ENCODE measurements at regions not wholly inside any gene's neighbourhood (a gene's known extent, or its start where the extent isn't known, plus 50 kb on each side); places are given as distances from the start of the nearest gene placed in this dataset.

DNA sequence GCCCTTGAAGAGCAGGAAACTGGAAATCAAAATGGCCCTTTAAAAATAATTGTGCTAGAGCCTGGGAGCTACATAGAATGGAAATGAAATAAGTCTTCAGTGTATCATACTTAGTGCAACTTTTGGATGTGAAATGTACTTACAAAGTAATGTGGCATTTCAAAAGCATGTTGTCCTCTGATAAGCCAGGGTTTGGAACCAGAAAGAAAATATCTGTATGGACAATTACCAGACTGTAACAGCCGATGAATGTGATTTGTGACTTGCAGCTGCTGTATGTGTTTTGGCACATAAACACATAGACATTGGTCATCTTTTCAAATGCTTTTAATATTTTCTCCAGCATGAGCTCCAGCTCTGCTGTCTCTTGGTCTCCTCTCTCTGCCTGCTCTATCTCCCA, 546.4 kb downstream of the OMA1 start:
- TF ChIP-seq, protein P1, sequence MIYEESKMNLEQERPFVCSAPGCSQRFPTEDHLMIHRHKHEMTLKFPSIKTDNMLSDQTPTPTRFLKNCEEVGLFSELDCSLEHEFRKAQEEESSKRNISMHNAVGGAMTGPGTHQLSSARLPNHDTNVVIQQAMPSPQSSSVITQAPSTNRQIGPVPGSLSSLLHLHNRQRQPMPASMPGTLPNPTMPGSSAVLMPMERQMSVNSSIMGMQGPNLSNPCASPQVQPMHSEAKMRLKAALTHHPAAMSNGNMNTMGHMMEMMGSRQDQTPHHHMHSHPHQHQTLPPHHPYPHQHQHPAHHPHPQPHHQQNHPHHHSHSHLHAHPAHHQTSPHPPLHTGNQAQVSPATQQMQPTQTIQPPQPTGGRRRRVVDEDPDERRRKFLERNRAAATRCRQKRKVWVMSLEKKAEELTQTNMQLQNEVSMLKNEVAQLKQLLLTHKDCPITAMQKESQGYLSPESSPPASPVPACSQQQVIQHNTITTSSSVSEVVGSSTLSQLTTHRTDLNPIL (CRISPR knock-in tag; IDR thresholded peaks at IDR 0.05; ENCODE audit: low read depth) = no peak
- TF ChIP-seq BACH2 (CRISPR knock-in tag; IDR thresholded peaks at IDR 0.05; ENCODE audit: borderline replicate concordance) (no peak), ESRRG (CRISPR knock-in tag; IDR thresholded peaks at IDR 0.05) (no peak), ZC3H10 (CRISPR knock-in tag; IDR thresholded peaks at IDR 0.05) (no peak), ZFP3 (CRISPR knock-in tag; IDR thresholded peaks at IDR 0.05) (no peak), ZFP30 (CRISPR knock-in tag; IDR thresholded peaks at IDR 0.05) (no peak), ISL1 (CRISPR knock-in tag; IDR thresholded peaks at IDR 0.05) (no peak), RARB (CRISPR knock-in tag; IDR thresholded peaks at IDR 0.05) (no peak), ARNTL (CRISPR knock-in tag; IDR thresholded peaks at IDR 0.05; ENCODE audit: borderline replicate concordance, low read depth) (no peak)
- TF ChIP-seq, protein P2, sequence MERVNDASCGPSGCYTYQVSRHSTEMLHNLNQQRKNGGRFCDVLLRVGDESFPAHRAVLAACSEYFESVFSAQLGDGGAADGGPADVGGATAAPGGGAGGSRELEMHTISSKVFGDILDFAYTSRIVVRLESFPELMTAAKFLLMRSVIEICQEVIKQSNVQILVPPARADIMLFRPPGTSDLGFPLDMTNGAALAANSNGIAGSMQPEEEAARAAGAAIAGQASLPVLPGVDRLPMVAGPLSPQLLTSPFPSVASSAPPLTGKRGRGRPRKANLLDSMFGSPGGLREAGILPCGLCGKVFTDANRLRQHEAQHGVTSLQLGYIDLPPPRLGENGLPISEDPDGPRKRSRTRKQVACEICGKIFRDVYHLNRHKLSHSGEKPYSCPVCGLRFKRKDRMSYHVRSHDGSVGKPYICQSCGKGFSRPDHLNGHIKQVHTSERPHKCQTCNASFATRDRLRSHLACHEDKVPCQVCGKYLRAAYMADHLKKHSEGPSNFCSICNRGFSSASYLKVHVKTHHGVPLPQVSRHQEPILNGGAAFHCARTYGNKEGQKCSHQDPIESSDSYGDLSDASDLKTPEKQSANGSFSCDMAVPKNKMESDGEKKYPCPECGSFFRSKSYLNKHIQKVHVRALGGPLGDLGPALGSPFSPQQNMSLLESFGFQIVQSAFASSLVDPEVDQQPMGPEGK (CRISPR knock-in tag; IDR thresholded peaks at IDR 0.05; ENCODE audit: borderline replicate concordance) = no peak
- TF ChIP-seq, protein P3, sequence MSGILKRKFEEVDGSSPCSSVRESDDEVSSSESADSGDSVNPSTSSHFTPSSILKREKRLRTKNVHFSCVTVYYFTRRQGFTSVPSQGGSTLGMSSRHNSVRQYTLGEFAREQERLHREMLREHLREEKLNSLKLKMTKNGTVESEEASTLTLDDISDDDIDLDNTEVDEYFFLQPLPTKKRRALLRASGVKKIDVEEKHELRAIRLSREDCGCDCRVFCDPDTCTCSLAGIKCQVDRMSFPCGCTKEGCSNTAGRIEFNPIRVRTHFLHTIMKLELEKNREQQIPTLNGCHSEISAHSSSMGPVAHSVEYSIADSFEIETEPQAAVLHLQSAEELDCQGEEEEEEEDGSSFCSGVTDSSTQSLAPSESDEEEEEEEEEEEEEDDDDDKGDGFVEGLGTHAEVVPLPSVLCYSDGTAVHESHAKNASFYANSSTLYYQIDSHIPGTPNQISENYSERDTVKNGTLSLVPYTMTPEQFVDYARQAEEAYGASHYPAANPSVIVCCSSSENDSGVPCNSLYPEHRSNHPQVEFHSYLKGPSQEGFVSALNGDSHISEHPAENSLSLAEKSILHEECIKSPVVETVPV (CRISPR knock-in tag; IDR thresholded peaks at IDR 0.05) = no peak
